HUDEP-2 (cell line): ENCODE measurements at regions not wholly inside any gene's neighbourhood (a gene's known extent, or its start where the extent isn't known, plus 50 kb on each side); places are given as distances from the start of the nearest gene placed in this dataset.
A peak's percentile ranks its signal among the peaks of the same experiment; 100 is the strongest.

Source experiments
- DNase-seq, 76 experiments: peaks; one replicate each; lab custom pipeline; 2025; ENCODE audit not compliant: unreplicated experiment in 76 of 76; lab: John Stamatoyannopoulos, UW

DNA sequence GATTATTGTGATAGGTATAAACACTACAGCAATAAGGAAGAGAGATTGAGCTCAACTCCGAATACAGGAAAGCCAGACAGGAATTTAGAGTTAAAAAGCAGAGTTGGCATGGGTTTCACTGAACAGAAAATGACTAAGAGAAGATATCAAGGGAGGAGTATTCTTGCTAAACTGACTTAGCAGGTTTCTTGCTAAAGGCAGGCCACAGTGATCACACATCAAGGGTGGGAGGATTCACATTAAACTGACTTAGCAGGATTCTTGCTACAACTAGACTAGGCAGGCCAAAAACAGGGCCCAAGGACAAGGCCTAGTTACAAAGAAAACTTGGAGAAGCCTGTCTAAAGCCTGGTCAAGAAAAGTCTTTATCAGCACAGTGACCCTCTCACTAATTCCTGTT lies 195.1 kb downstream of the MAGEB5 start:
- DNase-seq, result peak in 42 of 76 experiments; percentile 0 to 73 (median 18)

- peak in 47 of 76 experiments; percentile 0 to 72 (median 16) for DNase-seq
Measured at GRCh38 chrX:26409636-26410035, 193.7 kb downstream of the MAGEB5 start.

GRCh38 chrX:26387906-26388305 lies 171.9 kb downstream of the MAGEB5 start:
- no peak for DNase-seq

GRCh38 chrX:26376037-26376708 lies 160.2 kb downstream of the MAGEB5 start:
- DNase-seq, result no peak

GRCh38 chrX:26375346-26375745 lies 159.4 kb downstream of the MAGEB5 start:
- no peak for DNase-seq

- DNase-seq, result no peak
Measured at GRCh38 chrX:26373829-26374228, 157.9 kb downstream of the MAGEB5 start.

DNA sequence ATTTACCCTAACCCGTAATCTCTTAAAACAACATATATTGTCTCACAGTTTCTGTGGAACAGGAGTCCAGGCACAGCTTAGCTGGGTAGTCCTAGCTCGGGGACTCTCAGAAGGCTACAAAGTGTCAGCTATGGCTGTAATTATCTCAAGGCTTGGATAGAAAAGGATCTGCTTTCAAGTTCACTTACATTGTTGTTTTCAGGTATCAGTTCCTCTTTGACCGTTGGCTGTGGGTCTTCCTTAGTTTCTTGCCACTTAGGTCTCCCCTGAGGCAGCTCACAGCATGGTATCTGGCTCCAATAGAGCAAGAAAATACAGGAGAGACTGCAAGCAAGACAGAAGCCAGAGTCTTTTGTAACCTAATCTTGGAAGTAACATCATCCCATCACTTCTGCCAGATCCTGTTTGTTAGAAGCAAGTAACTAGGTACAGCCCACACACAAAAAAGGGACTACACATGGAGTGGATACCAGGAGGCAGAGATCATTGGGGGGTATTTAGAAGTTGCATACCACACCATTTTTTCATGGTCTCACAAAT lies 137.0 kb downstream of the MAGEB5 start:
- no peak for DNase-seq

- no peak for DNase-seq
Measured at GRCh38 chrX:26347171-26347570, 131.2 kb downstream of the MAGEB5 start.

GRCh38 chrX:26334232-26334631 lies 118.3 kb downstream of the MAGEB5 start:
- DNase-seq, result no peak

DNA sequence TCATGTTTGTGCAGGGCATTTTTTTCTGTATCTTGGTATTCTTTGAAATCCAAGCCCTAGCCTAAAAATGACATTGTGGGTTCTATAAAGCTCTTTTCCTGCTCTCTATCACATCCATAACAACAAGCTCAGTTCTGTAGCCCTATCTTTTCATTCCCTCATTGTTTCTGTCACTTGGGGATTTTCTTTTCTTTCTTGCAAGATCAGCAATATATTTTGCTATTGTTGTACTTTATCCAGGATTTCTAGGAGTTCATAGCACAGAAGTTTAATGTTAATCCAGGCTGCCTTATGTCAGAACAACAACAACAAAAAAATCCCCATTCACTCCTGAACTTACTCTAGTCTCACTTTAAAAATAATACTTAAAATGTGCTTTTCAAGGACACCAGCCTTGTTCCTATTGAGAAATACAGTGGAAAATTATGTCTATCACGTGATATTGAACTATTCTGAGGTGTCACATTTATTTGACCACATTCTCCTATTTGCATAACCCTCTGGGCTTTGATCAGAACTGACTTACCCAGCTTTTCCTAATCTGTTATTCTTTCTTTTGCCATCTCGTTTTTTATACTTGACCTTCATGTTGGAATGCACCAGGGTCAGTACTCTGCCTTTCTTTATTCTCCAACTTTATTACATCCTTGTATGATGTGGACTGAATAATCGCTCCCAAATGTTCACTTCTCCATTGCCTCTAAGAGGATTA lies 112.8 kb downstream of the MAGEB5 start:
- DNase-seq, result no peak

DNA sequence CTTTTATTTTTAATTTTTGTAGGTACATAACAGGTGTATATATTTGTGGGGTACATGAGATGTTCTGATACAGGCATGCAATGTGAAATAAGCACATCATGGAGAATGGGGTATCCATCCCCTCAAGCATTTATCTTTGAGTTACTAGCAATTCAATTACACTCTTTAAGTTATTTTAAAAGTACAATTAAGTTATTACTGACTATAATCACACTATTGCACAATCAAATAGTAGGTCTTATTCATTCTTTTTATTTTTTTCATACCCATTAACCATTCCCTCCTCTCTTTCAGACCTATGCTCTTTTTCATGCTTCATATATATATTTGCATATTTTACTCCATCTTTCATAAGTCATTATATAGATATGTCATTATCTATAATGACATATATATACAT lies 93.3 kb downstream of the MAGEB5 start:
- no peak for DNase-seq

- no peak for DNase-seq
Measured at GRCh38 chrX:26295425-26295824, 79.5 kb downstream of the MAGEB5 start.

- DNase-seq, result no peak
Measured at GRCh38 chrX:26286836-26287235, 70.9 kb downstream of the MAGEB5 start.
